IMR-90 (cell line): ENCODE measurements at regions not wholly inside any gene's neighbourhood (a gene's known extent, or its start where the extent isn't known, plus 50 kb on each side); places are given as distances from the start of the nearest gene placed in this dataset.

ENCODE experiments used
- ATAC-seq: fragments of 200-7000 bp; cut with Tn5 transposase; 2 replicates; pipeline ENCODE4 v1.9.1; 2020; ENCODE audit warnings: low read depth, mild to moderate bottlenecking, moderate library complexity
- BruUV-seq: library from RNA; stranded (reverse); fragments of 400-500 nt; replicated peaks from 2 replicates; lab custom pipeline; 2021; lab: Mats Ljungman, UMichigan
- CTCF ChIA-PET: fragments of 300-600 bp; formaldehyde crosslinking; extraction: SDS; loops from one replicate; lab custom pipeline; 2021; ENCODE audit warnings: antibody characterized with exemption; lab: Yijun Ruan, JAX
- POLR2A ChIA-PET: fragments of 300-600 bp; sonication (Branson Sonifier 250); formaldehyde crosslinking; loops from one replicate; lab custom pipeline; 2022; ENCODE audit warnings: antibody characterized with exemption; ENCODE audit not compliant: unreplicated experiment; lab: Charles Lee
- DNase-seq: peaks from one replicate; pipeline ENCODE4 v3.0.0; 2013
- H2AFZ ChIP-seq: replicated peaks from 2 replicates; pipeline ENCODE3; 2013; ENCODE audit warnings: low read length, mild to moderate bottlenecking; ENCODE audit not compliant: poor library complexity
- H2AK5ac ChIP-seq: 2 replicates; pipeline ENCODE4 v1.6.1; 2013; ENCODE audit warnings: low read depth, low read length, inconsistent platforms
- H2AK9ac ChIP-seq: replicated peaks from 2 replicates; pipeline ENCODE3; 2013; ENCODE audit warnings: mild to moderate bottlenecking, low read depth, low read length, moderate library complexity; ENCODE audit not compliant: poor library complexity
- H2BK120ac ChIP-seq: 2 replicates; pipeline ENCODE4 v1.6.1; 2013; ENCODE audit warnings: low read depth, low read length, inconsistent platforms
- H2BK15ac ChIP-seq: 3 replicates; pipeline ENCODE4 v1.6.1; 2013; ENCODE audit warnings: low read depth, low read length, inconsistent platforms
- H2BK20ac ChIP-seq: 2 replicates; pipeline ENCODE4 v1.6.1; 2013; ENCODE audit warnings: low read depth, mild to moderate bottlenecking, inconsistent platforms, low read length, moderate library complexity
- H2BK5ac ChIP-seq: 2 replicates; pipeline ENCODE4 v1.6.1; 2013; ENCODE audit warnings: mild to moderate bottlenecking, low read depth, low read length, inconsistent platforms; ENCODE audit not compliant: poor library complexity, severe bottlenecking
- H3K14ac ChIP-seq: replicated peaks from 2 replicates; pipeline ENCODE4 v1.6.1; 2013; ENCODE audit warnings: low read depth, low read length, inconsistent platforms
- H3K18ac ChIP-seq: 2 replicates; pipeline ENCODE4 v1.6.1; 2013; ENCODE audit warnings: low read depth, low read length, control low read depth
- H3K23ac ChIP-seq: 2 replicates; pipeline ENCODE4 v1.6.1; 2013; ENCODE audit warnings: low read depth, low read length, inconsistent platforms
- H3K27ac ChIP-seq: 2 replicates; pipeline ENCODE4 v1.5.1; 2013; ENCODE audit warnings: mild to moderate bottlenecking, control low read depth, low read length; ENCODE audit not compliant: insufficient read depth
- H3K27me3 ChIP-seq: 2 replicates; pipeline ENCODE4 v1.6.1; 2013; ENCODE audit warnings: low read length; ENCODE audit not compliant: control insufficient read depth, insufficient read depth
- H3K36me3 ChIP-seq: 2 replicates; pipeline ENCODE4 v1.6.1; 2013; ENCODE audit warnings: low read length, mixed read lengths; ENCODE audit not compliant: control insufficient read depth, insufficient read depth
- H3K4ac ChIP-seq: 2 replicates; pipeline ENCODE4 v1.6.1; 2013; ENCODE audit warnings: low read depth, low read length, inconsistent platforms
- H3K4me1 ChIP-seq: 2 replicates; pipeline ENCODE4 v1.6.1; 2013; ENCODE audit warnings: low read length, mixed read lengths; ENCODE audit not compliant: control insufficient read depth, insufficient read depth
- H3K4me2 ChIP-seq: 2 replicates; pipeline ENCODE4 v1.6.1; 2013; ENCODE audit warnings: low read depth, mild to moderate bottlenecking, control low read depth, low read length, moderate library complexity
- H3K4me3 ChIP-seq: 2 replicates; pipeline ENCODE4 v1.5.1; 2013; ENCODE audit warnings: low read depth, mild to moderate bottlenecking, control low read depth, low read length, moderate library complexity; ENCODE audit not compliant: insufficient read depth
- H3K56ac ChIP-seq: 2 replicates; pipeline ENCODE4 v1.6.1; 2013; ENCODE audit warnings: low read length, inconsistent platforms; ENCODE audit not compliant: insufficient read depth; ENCODE audit errors: extremely low read depth
- H3K79me1 ChIP-seq, 2 experiments: 2 replicates each; pipeline ENCODE4 v1.6.1; 2013; ENCODE audit warnings: low read length in 2 of 2, inconsistent platforms in 1 of 2, low read depth in 1 of 2
- H3K9ac ChIP-seq: 2 replicates; pipeline ENCODE4 v1.6.1; 2013; ENCODE audit warnings: low read depth, low read length, control low read depth
- H3K9me1 ChIP-seq: 2 replicates; pipeline ENCODE4 v1.6.1; 2013; ENCODE audit warnings: low read length, inconsistent platforms; ENCODE audit not compliant: insufficient read depth
- H3K9me3 ChIP-seq: 2 replicates; pipeline ENCODE4 v1.6.1; 2013; ENCODE audit warnings: low read length; ENCODE audit not compliant: control insufficient read depth, insufficient read depth
- H4K20me1 ChIP-seq: 2 replicates; pipeline ENCODE4 v1.6.1; 2013; ENCODE audit warnings: low read length, inconsistent platforms; ENCODE audit not compliant: insufficient read depth
- H4K5ac ChIP-seq: 2 replicates; pipeline ENCODE4 v1.6.1; 2013; ENCODE audit warnings: mild to moderate bottlenecking, low read depth, low read length, control low read depth
- H4K8ac ChIP-seq, 2 experiments: 2 replicates each; pipeline ENCODE4 v1.6.1; 2013; ENCODE audit warnings: low read depth in 2 of 2, low read length in 2 of 2, control low read depth in 1 of 2, inconsistent platforms in 1 of 2
- H4K91ac ChIP-seq: 2 replicates; pipeline ENCODE4 v1.6.1; 2013; ENCODE audit warnings: low read depth, low read length, inconsistent platforms; ENCODE audit not compliant: insufficient read depth
- BHLHE40 ChIP-seq: fragments of 150-350 bp; IDR thresholded peaks from 2 replicates; pipeline ENCODE4 v1.6.1; 2016; ENCODE audit warnings: mild to moderate bottlenecking, low read depth, low read length
- CEBPB ChIP-seq: IDR thresholded peaks from 2 replicates; pipeline ENCODE4 v1.6.1; 2012; ENCODE audit warnings: low read depth, low read length, improper control_type of control experiment
- CHD1 ChIP-seq: IDR thresholded peaks from 2 replicates; pipeline ENCODE4 v1.6.1; 2012; ENCODE audit warnings: low read depth, low read length, improper control_type of control experiment
- CTCF ChIP-seq: conservative IDR thresholded peaks from 2 replicates; pipeline ENCODE4 v1.5.1; 2012; ENCODE audit warnings: mild to moderate bottlenecking, low read depth, low read length, improper control_type of control experiment
- ELK1 ChIP-seq: fragments of 150-350 bp; IDR thresholded peaks from 2 replicates; pipeline ENCODE4 v1.6.1; 2016; ENCODE audit warnings: low read depth, mild to moderate bottlenecking, low read length, moderate library complexity, borderline replicate concordance
- FOS ChIP-seq: fragments of 150-350 bp; IDR thresholded peaks from 2 replicates; pipeline ENCODE4 v1.6.1; 2016; ENCODE audit warnings: low read depth, low read length
- MAFK ChIP-seq: IDR thresholded peaks from 2 replicates; pipeline ENCODE4 v1.6.1; 2012; ENCODE audit warnings: low read depth, low read length, improper control_type of control experiment
- MAZ ChIP-seq: IDR thresholded peaks from 2 replicates; pipeline ENCODE4 v1.6.1; 2012; ENCODE audit warnings: low read depth, mild to moderate bottlenecking, low read length, improper control_type of control experiment, moderate library complexity, borderline replicate concordance
- MXI1 ChIP-seq: IDR thresholded peaks from 2 replicates; pipeline ENCODE4 v1.6.1; 2012; ENCODE audit warnings: low read depth, mild to moderate bottlenecking, low read length, moderate library complexity, borderline replicate concordance
- NFE2L2 ChIP-seq: fragments of 150-350 bp; IDR thresholded peaks from 2 replicates; pipeline ENCODE4 v1.6.1; 2016; ENCODE audit warnings: low read depth, mild to moderate bottlenecking, low read length
- POLR2A ChIP-seq: IDR thresholded peaks from 2 replicates; pipeline ENCODE4 v1.6.1; 2012; ENCODE audit warnings: mild to moderate bottlenecking, low read depth, low read length
- RAD21 ChIP-seq: IDR thresholded peaks from 2 replicates; pipeline ENCODE4 v1.6.1; 2012; ENCODE audit warnings: low read length, improper control_type of control experiment
- RCOR1 ChIP-seq: IDR thresholded peaks from 2 replicates; pipeline ENCODE4 v1.6.1; 2012; ENCODE audit warnings: mild to moderate bottlenecking, low read length, improper control_type of control experiment; ENCODE audit not compliant: insufficient replicate concordance
- RFX5 ChIP-seq: IDR thresholded peaks from 2 replicates; pipeline ENCODE4 v1.8.0; 2012; ENCODE audit warnings: low read depth, mild to moderate bottlenecking, low read length, moderate library complexity
- SMC3 ChIP-seq: fragments of 150-350 bp; IDR thresholded peaks from 2 replicates; pipeline ENCODE4 v1.6.1; 2016; ENCODE audit warnings: low read depth, mild to moderate bottlenecking, antibody characterized with exemption, low read length, moderate library complexity
- USF2 ChIP-seq: fragments of 150-350 bp; IDR thresholded peaks from 2 replicates; pipeline ENCODE4 v1.6.1; 2017; ENCODE audit warnings: mild to moderate bottlenecking, antibody characterized with exemption, low read length, low read depth
- WGBS, 2 experiments: methylation state at CpG; one replicate each; pipeline versions ENCODE4 v1.1.5 to v1.1.7; 2013; ENCODE audit warnings: missing lambda C conversion rate in 2 of 2; ENCODE audit not compliant: insufficient read length in 1 of 2; ENCODE audit errors: extremely low coverage in 2 of 2; 5-methylcytosine and 5-hydroxymethylcytosine counted together
- dilution Hi-C: fragments of 300-500 bp; cut with HindIII; formaldehyde crosslinking; loops from one replicate; pipeline ENCODE4 v1.14.3; 2018; ENCODE audit warnings: low sequenced_read_pairs; ENCODE audit not compliant: unreplicated experiment
- in situ Hi-C: fragments of 300-500 bp; cut with MboI; formaldehyde crosslinking; loops from 3 replicates; pipeline ENCODE4 v1.14.3; 2019; ENCODE audit warnings: low sequenced_read_pairs, inconsistent platforms, mixed read lengths
- intact Hi-C: fragments of 100-400 bp; cut with micrococcal nuclease; formaldehyde crosslinking; loops from 2 replicates; pipeline ENCODE4 v1.10.0; 2022

- Histone ChIP-seq H2BK20ac (no peak overlapping the region), H3K14ac (no peak overlapping the region), H3K79me1 (no peaks in the 10 kb centered on the region), H3K4me3 (no peak overlapping the region), H4K8ac (no peak overlapping the region), H3K4me2 (no peak overlapping the region), H2BK15ac (no peak overlapping the region), H3K23ac (no peak overlapping the region), H3K36me3 (no peaks in the 10 kb centered on the region), H2BK5ac (no peak overlapping the region), H3K27ac (no peak overlapping the region), H2BK120ac (no peak overlapping the region), H4K5ac (no peak overlapping the region), H3K56ac (no peak overlapping the region), H2AFZ (no peak overlapping the region), H4K91ac (no peak overlapping the region), H3K27me3 (no peaks in the 10 kb centered on the region), H3K4me1 (peaks cover 2% of the 10 kb centered on the region; the same call in 1 of the 2 replicates), H3K9ac (no peak overlapping the region), H3K9me3 (no peaks in the 10 kb centered on the region), H2AK5ac (no peak overlapping the region), H3K18ac (no peak overlapping the region), H2AK9ac (no peak overlapping the region), H3K9me1 (no peaks in the 10 kb centered on the region), H3K4ac (no peak overlapping the region), H4K20me1 (no peaks in the 10 kb centered on the region)
- DNase-seq (no peak), ATAC-seq (no peak)
- no CpG with 5 or more reads among the region's 4 CpGs for WGBS, 2 experiments
- no peak for TF ChIP-seq SMC3
- TF ChIP-seq POLR2A = no peak
- no peak for TF ChIP-seq ELK1
- no peak for TF ChIP-seq MXI1
- TF ChIP-seq USF2 = no peak
- no peak for TF ChIP-seq CHD1
- TF ChIP-seq RFX5 = no peak
- TF ChIP-seq RAD21 = no peak
- TF ChIP-seq RCOR1 = no peak
- TF ChIP-seq FOS = no peak
- TF ChIP-seq CTCF = no peak
- TF ChIP-seq CEBPB = no peak
- no peak for TF ChIP-seq MAFK
- TF ChIP-seq MAZ = no peak
- TF ChIP-seq BHLHE40 = no peak
- TF ChIP-seq NFE2L2 = no peak
- ChIA-PET POLR2A (interaction anchor here (0.7 kb wide), 1 partner anchor 640 kb away, joined by 7 read pairs; no protein-coding TSS in a partner anchor), CTCF (no interaction called here)
- dilution Hi-C loops = no loop called here
- intact Hi-C loops = no loop called here
- in situ Hi-C loops = no loop called here
- BruUV-seq = no TSS peak
These were observed 258.8 kb upstream of the ZNF608 start for GRCh38 chr5:125005266-125005665.
